Activated CD8-positive, alpha-beta memory T cell treated with anti-CD3 and anti-CD28 coated beads, Interleukin-2, amount 50 U/mL, for 4 hours (primary cell): ENCODE measurements at regions not wholly inside any gene's neighbourhood (a gene's known extent, or its start where the extent isn't known, plus 50 kb on each side); places are given as distances from the start of the nearest gene placed in this dataset.
"Not testable (repeated sequence)": the region's sequence is repeated elsewhere in the genome, so short reads cannot be mapped to it uniquely, and the experiment has no call there.

Experiments used
- DNase-seq: peaks from one replicate; pipeline ENCODE4 v3.0.0-alpha.2; 2020

- no peak for DNase-seq
Measured at GRCh38 chr4:28772066-28772465, 1911.4 kb downstream of the STIM2 start.

DNA sequence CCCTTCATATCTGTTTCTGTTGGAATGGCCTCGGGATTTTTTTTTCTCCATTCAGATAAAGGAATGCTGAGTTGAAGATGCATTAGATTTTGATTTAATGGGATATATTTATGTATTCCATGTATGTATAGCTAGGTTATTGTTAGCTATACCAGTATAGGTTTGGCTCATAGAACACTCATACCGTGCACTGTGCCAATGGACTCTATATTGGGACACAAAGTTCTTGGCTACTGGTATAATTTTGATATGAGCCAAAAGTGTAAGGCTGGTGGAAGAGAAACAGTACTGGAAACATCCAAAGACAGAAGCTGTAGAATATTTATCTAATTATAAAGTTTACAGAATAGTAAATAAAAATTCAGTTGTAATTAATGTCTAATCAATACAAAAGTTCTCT lies 1912.1 kb downstream of the STIM2 start:
- no peak for DNase-seq

- no peak for DNase-seq
Measured at GRCh38 chr4:28774344-28774743, 1913.7 kb downstream of the STIM2 start.

GRCh38 chr4:28776004-28776403 lies 1915.4 kb downstream of the STIM2 start:
- DNase-seq = no peak

DNA sequence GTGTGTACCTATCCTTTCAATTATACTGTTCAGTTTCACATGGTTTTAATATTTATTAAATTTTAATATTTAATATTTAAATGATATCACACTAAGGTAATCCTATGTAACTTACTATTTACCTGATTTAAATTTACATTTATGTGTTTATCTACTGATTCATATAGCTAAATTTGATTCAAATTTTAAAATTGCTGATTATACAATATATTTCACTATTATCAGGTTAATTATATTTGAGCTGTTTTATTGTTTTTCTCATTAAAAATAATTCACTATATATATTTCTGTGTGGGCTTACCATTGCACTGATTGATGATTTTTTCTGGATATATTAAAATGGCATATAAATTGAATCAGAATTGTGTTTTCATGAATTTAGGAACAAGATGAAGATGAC lies 1923.5 kb downstream of the STIM2 start:
- no peak for DNase-seq

DNA sequence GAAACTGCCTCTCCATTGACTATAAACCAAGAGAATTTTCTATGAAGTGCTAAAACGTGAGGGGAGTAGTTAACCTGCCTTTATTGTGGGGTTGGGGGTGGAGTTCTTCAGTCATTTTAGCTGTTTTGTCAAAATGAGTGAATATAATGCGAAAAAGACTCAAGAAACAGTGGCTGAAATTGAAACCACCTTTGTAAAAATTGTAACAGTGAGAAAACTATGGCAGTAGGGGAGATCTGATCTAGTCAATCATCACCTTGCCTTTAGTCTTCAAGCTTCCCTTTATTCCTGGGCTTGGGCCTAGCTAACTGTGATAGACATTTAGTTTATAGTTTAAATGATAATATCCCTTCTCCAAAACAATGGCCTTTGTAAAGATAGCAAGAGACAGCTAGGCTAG lies 1927.3 kb downstream of the STIM2 start:
- DNase-seq = no peak

GRCh38 chr4:28788929-28789490 lies 1928.4 kb downstream of the STIM2 start:
- DNase-seq = no peak

- no peak for DNase-seq
Measured at GRCh38 chr4:28792917-28793597, 1927.1 kb upstream of the PCDH7 start.

GRCh38 chr4:28799696-28800095 lies 1920.5 kb upstream of the PCDH7 start:
- DNase-seq = no peak

- no peak for DNase-seq
Measured at GRCh38 chr4:28811025-28811424, 1909.1 kb upstream of the PCDH7 start.

GRCh38 chr4:28822163-28822562 lies 1898.0 kb upstream of the PCDH7 start:
- no peak for DNase-seq

DNA sequence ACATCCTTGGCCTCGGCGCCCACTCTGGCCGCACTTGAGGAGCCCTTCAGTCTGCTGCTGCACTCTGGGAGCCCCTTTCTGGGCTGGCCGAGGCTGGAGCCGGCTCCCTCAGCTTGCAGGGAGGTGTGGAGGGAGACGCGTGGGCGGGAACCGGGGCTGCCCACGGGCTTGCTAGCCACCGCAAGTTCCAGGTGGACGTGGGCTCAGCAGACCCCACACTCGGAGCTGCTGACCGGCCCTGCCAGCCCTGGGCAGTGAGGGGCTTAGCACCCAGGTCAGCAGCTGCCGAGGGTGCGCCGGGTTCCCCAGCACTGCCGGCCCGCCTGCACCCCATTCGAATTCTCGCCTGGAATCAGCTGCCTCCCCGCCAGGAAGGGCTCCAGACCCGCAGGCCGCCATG lies 1892.3 kb upstream of the PCDH7 start:
- DNase-seq = no peak

GRCh38 chr4:28831867-28832266 lies 1888.3 kb upstream of the PCDH7 start:
- DNase-seq = no peak

- no peak for DNase-seq
Measured at GRCh38 chr4:28832444-28832843, 1887.7 kb upstream of the PCDH7 start.

DNA sequence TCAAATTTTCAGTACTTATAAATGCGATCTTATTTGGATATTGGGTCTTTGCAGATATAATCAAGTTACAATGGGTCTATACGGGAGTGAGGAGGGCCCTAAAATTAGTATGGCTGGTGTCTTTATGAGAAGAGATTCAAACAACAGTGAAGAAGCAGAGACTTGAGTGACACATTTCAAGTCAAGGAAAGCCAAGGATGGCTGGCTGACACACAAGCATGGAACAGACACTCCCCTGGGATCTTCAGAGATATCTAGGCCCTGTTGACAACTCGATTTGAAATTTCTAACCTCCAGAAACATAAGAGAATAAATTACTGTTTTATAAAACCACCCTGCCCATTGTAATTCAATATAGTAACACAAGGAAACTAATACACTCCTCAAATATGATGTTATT lies 1886.0 kb upstream of the PCDH7 start:
- no peak for DNase-seq

DNA sequence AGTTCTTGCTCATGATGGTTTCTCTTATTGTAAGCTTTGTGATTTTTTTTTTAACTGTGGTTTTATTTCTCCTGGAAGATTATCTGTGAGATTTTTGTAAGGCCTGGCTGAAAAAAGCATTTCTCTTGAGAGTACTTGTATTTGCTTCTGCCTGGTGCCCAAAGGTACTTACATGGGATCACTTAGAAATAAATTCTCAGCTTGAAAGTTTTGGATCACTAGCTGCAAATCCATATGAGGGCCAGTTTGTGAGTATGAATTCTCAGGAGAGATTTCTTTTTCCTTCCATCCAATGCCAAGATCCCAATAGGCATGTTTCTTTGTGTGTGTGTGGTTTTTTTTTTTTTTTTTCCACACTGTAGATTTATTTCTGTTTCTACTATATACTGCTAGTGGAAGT lies 1884.7 kb upstream of the PCDH7 start:
- DNase-seq = no peak

DNA sequence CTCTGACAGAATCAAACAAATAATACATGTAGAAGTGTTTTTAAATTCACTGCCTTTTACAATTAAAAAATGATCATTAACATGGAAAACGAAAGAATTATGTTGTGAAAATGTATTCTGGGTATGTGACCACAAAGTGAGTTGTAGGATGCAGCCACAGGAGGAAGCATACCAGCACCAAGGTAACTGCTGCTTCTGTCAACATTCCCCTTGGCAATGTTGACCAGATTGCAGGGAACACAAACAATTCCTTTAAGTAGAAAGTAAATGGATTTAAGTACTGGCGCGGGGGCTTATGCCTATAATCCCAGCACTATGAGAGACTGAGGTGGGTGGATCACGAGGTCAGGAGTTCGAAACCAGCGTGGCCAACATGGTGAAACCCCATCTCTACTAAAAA lies 1877.9 kb upstream of the PCDH7 start:
- DNase-seq = no peak

DNA sequence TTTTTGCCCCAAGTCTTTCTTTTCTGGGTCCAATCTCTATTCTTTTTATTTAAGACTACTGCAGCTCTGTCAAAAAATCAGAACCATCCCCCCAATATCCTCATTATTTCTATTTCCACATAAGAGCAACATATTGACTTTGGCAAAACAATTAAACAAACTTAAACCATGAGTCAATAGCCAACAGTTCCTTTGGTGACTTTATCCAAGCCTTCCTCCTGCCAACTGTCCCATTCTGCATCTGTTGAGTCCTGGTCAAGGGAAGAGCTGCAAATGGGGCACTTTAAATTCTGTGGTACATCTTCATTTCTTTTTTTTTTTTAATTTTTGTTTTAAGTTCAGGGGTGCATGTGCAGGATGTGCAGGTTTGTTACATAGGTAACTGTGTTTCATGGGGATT lies 1875.0 kb upstream of the PCDH7 start:
- no peak for DNase-seq

DNA sequence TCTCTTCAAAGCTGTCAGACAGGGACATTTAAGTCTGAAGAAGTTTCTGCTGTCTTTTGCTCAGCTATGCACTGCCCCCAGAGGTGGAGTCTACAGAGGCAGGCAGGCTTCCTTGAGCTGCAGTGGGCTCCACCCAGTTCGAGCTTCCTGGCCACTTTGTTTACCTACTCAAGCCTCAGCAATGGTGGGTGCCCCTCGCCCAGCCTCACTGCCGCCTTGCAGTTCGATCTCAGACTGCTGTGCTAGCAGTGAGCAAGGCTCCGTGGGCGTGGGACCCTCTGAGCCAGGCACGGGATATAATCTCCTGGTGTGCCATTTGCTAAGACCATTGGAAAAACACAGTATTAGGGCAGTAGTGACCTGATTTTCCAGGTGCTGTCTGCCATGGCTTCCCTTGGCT lies 1863.1 kb upstream of the PCDH7 start:
- not testable (repeated sequence) for DNase-seq

GRCh38 chr4:28868841-28869240 lies 1851.3 kb upstream of the PCDH7 start:
- no peak for DNase-seq

DNA sequence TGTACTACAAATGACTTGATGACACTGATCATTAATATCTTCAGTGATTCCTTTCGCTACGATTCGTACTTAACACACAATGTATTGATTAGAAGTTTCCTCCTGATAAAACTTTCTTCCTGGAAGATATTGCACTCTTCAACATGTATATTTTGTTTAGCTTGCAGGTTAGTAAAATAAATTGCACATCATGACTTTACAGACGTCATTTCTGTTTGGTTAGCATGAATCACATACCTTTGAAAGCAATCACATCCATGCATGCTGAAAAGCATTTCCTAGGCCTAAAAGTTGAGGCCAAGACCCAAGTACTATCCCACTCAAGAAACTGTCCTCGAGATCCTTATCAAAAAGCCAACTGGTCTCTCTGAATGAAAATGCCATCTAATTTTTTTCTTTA lies 1841.0 kb upstream of the PCDH7 start:
- DNase-seq = no peak

DNA sequence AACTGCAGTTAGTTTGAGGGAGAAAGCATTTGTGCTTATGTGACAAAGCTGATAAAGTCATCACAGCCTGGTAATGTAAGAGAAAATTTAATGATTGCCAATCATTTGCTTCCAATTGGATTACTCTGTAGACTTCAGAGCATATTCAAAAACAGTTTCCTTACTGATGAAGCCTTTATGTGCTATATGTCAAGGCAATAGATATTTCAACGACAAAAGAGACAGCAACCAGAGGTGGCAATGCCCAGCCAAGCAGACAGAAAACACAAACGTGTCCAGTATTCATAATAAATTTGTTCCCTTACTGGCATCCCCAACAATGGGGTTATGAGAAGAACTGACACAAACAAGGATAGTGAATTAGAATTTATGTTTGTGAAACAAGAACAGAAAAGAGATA lies 1840.3 kb upstream of the PCDH7 start:
- no peak for DNase-seq

GRCh38 chr4:28883211-28883610 lies 1837.0 kb upstream of the PCDH7 start:
- DNase-seq = no peak

- no peak for DNase-seq
Measured at GRCh38 chr4:28886934-28887333, 1833.2 kb upstream of the PCDH7 start.
